ENCODE measurements at regions not wholly inside any gene's neighbourhood (a gene's known extent, or its start where the extent isn't known, plus 50 kb on each side); places are given as distances from the start of the nearest gene placed in this dataset.

DNA sequence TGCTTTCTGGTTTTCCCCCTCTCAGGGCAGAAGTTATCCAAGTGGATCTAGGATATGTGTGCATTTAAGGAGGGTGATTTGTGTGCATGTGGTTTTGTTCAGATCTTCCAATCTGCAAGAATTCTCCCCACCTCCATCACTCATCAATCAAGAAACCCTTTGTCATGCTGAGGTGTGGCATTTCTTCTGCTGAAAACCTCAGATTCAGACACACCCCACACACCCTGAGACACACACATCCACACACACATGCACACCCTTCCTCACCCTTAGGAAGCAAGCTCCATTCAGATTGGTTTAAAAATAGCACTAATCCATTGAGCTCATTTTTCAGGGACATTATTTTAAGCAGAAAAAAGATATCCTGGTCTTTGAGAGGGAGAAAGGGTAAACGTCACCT, 106.1 kb upstream of the HSD17B12 start:
- intact Hi-C loops (cut with DNase I) = loop anchor here in 1 of 2 donors (10.0 kb wide), 1 partner anchor 270 kb away; no protein-coding TSS in a partner anchor
- DNase-seq (ENCODE audit: low spot score) = no peak

DNA sequence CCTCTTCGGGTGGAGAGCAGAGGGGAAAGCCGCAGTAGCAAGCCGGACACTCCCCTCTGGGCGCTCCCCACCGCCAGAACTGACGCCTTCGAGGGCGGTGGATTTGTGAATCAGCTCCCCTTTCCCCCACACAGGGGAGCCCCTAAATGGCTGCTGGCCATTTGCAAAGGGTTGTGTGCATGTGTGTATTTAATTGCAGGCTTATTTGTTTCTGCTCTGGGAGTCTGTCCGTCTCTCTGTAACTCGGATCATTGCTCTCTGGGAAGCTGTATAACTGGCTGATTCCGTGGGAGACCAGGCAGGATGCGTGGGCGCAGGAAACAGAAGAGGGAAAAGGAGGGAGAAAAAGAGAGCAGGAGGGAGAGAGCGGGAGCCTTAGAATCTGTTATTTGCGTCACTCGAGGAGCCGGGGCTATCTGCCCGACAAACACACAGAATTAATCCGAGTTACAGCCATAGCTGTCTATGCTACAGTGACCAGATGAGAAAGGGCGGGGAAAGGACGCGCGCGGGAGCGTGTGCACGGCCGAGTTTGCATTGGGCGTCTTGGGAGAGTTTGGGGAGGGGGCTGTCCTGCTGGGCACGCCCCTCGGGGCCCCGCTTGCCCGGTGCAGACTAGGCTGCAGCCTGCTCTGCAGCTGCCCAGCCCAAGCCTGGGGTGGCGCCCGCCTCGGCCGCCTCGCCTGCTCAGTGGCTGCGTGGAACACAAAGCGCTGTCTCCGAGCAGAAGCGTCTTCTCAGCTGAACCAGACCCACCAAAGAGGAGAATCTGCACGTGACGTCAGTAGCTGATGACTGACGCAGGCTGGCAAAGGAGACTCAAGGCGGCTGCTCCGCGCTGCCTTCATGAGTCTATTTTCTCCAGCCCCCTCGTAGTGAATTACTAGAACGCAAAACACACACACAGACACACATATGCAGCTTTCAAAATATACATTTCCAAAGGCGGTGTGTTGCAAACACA, 105.3 kb upstream of the HSD17B12 start:
- intact Hi-C loops (cut with DNase I) = loop anchor here in 1 of 2 donors (10.0 kb wide), 1 partner anchor 270 kb away; no protein-coding TSS in a partner anchor

DNA sequence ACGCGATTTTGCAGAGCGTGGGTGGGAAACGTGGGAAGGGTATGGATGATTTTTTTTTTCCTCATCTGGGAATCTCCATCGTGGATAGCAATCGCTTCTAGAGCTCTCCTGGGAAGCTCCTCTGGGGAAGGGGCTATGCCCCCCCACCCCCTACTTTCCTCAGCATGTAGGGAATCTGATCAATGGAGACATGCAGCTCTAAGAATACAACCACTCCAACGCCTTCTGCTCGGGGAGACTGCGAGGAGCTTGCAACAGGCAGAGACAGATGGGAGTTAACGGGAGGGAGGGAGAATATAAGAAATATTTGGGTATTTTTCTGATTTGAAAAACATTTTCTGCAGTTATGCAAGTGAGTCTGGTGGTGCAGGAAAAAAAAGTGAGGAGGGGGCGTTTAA, 104.6 kb upstream of the HSD17B12 start:
- intact Hi-C loops (cut with DNase I) = loop anchor here in 1 of 2 donors (10.0 kb wide), 1 partner anchor 269 kb away; no protein-coding TSS in a partner anchor
- DNase-seq (ENCODE audit: low spot score) = no peak

More for the DNA sequence above, 105.3 kb upstream of the HSD17B12 start:
- DNase-seq (ENCODE audit: low spot score) = no peak

DNA sequence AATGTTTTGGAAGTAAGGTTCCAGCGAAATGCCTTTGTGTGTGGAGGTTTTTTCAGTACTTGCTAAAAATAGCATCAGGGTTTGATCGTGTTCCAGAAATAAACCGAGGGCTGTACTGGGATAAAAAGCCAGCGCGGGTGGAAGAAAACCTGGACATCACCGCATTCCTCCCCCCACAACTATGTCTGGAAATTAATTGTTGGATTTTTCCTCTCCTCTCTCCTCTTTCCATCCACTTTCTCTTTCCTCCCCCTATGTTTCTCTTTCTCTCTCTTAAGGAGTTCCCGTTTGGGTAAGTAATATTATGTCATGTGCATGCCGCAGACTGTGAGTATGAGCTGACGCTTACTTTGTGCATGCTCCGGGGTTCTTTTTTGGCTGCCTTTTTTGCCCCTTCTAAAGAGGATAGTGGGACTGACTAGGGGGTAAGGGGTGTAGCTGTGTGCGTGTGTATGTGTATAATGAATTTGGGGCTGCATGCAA, 104.2 kb upstream of the HSD17B12 start:
- DNase-seq (ENCODE audit: low spot score) = no peak

DNA sequence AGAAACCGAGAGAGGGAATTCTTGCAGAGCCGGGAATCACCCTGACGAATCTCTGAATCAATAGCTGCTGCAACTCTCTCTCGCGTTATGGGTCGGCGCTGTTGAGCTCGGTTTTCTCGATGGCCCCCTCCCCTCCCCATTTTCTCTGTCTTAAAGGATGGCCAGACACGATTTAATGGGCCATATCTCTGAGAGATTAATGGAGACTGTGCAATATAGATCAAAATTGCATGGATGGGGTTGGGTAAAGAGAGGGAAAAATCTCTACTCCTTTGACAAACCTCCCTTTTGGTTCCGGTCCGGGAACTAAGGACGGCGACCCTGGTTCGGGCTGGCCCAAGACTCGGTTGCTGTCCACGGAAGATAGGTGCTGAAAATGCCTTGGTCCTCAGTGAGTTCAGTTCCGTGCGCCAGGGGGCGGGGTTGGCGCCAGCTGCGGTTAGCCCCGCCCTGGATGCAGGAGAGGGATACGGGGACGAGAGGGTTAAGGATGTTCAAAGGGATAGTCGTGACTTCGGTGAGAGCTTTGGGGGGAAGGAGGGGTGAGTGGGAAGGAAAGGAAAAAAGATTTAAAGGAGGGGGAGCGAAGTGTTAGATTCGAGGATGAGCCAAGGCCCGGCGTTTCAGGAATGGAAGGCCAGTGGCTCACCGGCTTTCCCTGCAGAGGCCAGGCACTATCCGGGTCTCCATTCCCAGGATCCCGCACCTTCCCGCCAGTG, 103.6 kb upstream of the HSD17B12 start:
- DNase-seq (ENCODE audit: low spot score) = no peak
- intact Hi-C loops (cut with DNase I) = loop anchor here in 1 of 2 donors (10.0 kb wide), 1 partner anchor 268 kb away; no protein-coding TSS in a partner anchor

More for the DNA sequence above, 104.2 kb upstream of the HSD17B12 start:
- intact Hi-C loops (cut with DNase I) = loop anchor here in 1 of 2 donors (10.0 kb wide), 1 partner anchor 268 kb away; no protein-coding TSS in a partner anchor

DNA sequence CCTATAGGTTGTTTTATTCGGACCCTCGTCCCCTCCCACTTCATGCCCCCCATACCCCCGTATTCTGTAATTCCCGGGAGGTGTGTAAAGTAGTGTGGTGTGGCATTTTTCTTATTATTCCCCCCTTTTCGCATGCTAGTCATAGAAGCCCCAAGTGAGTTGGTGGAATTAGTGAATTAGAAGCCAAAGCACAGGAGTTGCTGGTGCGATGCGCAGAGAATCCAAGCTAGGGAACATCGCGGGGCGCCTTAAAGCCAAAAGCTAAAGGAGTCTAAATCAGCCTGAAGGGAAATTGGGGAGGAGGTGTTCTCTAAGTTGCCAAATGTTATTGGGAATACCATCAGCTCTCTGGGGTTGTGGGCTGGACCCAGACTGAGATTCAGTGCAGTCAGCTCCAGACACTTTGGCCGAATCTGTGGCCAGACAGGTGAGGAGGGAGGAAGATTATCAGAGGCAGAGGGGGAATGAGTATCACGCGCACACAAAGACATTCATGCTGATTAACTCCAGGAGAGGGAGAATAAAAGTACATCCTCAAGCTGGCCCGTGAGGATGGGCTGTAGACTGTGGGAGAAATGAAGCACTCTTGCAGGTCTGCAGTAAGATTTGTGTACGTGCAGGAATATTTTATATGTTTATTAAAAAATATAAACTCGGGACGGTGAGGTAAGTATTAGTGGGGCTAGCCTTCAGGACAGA, 102.8 kb upstream of the HSD17B12 start:
- intact Hi-C loops (cut with DNase I) = loop anchor here in 1 of 2 donors (10.0 kb wide), 1 partner anchor 267 kb away; no protein-coding TSS in a partner anchor

DNA sequence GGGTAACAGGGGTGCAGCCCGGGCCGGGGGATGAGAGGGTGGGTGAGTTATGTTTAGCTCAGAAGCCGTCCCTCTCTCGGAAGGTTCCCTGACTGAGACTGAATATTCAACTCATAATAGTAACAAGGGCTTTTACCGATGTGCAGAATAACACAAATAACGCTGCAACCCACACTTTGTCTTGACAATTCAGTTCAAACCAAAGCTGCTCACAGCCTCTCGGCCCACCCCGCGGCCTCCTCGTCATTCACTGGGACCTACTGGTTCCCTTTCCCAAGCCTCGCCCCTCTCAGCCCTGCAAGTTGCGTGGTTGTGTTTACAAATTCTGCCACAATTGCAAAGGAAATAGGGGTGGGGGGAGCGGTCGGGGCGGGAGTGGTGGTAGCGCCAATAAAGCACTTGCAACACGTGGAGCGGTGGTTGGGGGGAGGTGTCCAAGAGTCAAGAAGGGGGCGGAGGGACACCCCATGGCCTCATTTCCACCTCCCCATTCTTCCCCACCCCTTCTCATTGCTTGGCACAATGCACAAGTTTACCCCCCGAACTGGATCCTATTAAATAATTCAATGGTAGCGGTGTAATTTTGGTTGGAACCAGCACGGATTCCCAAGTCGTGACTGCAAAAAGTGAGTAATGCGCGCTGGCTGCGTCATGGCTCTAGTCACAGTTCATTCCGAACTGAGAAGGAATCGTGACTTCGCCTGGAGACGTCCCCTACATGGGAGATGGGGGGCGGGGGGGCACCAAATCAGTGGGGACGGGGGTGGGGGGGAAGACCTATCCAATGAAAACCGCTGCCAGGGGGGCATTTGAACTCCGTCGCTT, 102.0 kb upstream of the HSD17B12 start:
- intact Hi-C loops (cut with DNase I) = loop anchor here in 1 of 2 donors (10.0 kb wide), 1 partner anchor 266 kb away; no protein-coding TSS in a partner anchor

More for the DNA sequence above, 102.8 kb upstream of the HSD17B12 start:
- no peak for DNase-seq (ENCODE audit: low spot score)

DNA sequence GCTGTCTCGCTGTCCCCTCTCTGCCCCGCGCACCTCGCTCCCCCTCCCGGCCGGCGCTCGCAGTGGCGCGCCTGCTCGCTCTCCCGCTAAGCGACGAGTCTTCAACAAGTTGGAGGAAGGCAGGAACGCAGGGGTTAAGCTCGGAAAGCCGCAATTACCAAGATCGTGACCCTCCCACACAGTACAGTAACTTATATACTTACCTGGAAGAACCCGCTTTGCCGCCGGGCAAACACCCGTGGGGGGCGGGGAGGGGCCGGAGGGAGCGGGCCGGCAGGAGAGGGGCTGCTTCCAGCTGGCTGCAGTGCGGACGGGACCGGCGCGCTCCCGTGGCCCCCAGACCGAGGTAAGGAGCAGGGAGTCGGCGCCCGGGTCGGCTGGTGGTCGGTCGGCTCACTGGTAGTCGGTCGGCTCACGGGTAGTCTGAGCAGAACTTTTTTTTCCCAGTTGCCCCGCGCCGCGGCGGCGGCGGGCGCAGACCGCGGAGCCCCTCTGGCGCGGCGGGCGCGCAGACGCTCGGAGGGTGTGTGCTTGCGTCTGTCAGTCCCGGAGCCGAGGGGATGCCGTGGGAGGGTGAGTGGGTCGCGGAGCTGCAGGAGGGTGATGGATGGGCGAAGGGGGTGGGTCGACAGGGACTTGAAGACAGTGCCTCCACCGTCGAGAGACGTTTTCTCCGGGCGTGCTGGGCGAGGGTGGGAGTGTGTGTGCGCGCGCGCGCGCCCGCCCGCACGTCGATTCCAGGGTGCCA, 101.2 kb upstream of the HSD17B12 start:
- DNase-seq (ENCODE audit: low spot score) = no peak
- intact Hi-C loops (cut with DNase I) = loop anchor here in 1 of 2 donors (10.0 kb wide), 1 partner anchor 265 kb away; no protein-coding TSS in a partner anchor

More for the DNA sequence above, 102.0 kb upstream of the HSD17B12 start:
- DNase-seq (ENCODE audit: low spot score) = no peak

DNA sequence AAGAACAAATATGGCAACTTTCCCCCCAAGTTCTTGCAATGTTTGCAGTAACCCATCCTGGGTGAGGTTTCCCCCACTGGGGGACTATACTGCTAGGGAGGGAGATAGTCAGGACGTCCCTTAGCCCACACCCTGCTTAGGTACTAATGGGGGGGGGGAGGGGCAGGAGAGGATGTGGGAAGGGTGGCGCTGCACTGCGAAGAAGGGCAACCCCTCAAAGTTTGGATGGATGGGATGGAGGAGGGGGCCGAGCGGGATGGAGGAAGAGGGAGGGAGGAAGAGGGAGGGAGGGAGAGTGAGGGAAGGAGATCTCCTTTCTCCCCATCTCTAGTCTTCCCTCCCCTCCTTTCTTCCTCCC, 100.6 kb upstream of the HSD17B12 start:
- DNase-seq (ENCODE audit: low spot score) = no peak
- intact Hi-C loops (cut with DNase I) = loop anchor here in 1 of 2 donors (10.0 kb wide), 1 partner anchor 265 kb away; no protein-coding TSS in a partner anchor

DNA sequence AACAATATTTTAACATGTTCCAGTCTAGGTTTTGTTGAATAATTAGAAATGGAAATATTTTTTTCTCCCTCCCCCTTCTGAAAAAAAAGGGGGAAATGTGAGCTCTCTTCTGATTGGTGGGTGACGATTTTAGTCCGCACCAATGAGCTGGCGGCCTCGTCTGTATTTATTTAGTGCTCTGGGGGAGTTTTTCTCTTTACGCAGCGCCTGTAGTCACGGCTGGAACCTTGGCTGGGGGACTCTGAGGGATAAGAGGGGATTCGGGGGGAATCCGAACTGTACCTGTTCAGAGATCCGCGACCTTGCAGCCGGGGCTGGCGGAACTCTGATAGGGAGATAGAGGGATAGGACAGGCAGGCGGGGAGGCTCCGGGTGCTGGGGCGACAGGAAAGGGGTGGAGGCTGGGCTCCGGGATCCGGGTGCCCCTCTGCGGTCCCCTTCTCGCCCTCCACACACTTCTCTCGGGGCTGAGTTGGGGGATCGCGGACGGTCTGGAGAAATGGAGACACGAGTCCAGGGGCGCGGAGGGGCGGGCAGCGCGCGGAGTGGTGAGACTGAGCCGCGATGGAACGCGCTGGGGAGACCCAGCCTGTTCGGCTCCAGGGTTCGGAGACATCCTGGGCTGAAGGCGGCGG, 99.7 kb upstream of the HSD17B12 start:
- intact Hi-C loops (cut with DNase I) = no loop called here

DNA sequence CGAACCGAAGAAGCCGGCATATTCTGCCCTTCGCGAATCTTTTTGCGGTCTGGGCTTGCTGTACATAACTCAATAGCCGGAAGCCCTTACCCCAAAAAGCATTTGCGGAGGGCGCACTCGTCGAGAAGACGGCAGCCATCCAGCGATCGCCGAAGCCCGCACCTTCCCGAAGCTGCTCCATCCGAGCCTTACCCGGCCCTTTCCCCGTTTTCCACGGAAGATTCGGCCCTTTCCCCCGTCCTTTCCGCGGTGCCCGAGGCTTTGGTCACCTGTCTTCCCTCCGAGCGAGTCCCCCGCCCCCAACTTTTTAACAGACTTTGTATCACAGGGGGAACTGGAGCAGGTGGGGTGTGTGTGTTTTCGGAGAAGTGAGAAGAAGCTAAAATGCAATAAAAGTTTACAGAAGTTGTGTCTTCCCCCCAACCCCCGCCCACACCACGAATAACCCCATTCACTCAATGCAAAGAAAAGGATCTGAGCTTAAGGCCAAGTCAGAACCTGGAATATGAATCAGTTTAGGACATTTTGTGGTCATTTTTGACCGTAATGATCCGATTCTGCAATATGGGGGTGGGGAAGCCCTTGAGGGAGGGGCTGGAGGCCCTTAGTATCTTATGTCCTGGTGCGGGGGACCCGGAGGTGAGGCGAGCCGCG, 99.0 kb upstream of the HSD17B12 start:
- DNase-seq (ENCODE audit: low spot score) = no peak
- intact Hi-C loops (cut with DNase I) = no loop called here

More for the DNA sequence above, 99.7 kb upstream of the HSD17B12 start:
- DNase-seq (ENCODE audit: low spot score) = no peak

DNA sequence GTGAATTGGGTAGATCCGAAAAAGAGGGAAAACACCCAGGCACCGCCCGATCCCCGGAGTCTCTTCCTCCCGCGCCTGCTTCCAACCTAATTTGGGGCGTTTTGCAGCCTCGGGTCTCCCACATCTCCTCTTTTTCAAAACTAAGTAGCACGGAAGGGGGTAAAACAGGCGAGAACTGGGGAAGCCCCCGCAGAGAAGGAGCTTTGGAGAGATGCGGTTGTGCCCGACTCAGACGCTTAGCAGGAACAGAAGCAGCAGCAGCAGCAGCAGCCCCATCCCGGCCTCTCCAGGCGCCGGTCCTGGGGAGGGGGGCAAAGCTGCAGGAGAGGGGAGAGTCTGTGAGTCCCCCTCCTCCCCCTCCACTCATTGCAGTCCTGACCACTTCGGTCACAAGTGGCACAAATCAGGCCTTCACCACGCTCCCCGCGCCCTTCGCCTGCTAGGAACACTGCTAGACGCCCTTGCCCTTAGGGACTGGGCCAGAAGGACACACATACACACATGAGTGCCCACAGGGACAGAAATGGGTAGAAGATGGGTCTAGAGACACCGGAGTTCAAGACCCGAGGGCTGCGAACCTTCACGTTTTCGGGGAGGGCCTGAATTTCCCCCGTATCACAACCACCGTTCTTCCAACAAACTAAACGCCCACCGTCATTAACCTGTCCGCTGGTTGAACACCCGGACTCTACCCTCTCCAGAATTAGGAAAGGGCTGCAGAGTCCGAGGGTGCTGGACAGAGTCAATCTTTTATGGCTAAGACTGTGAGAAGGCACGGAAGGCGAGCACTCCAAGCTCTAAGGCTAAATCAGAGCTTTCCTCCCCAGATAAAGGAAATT, 98.3 kb upstream of the HSD17B12 start:
- no peak for DNase-seq (ENCODE audit: low spot score)

DNA sequence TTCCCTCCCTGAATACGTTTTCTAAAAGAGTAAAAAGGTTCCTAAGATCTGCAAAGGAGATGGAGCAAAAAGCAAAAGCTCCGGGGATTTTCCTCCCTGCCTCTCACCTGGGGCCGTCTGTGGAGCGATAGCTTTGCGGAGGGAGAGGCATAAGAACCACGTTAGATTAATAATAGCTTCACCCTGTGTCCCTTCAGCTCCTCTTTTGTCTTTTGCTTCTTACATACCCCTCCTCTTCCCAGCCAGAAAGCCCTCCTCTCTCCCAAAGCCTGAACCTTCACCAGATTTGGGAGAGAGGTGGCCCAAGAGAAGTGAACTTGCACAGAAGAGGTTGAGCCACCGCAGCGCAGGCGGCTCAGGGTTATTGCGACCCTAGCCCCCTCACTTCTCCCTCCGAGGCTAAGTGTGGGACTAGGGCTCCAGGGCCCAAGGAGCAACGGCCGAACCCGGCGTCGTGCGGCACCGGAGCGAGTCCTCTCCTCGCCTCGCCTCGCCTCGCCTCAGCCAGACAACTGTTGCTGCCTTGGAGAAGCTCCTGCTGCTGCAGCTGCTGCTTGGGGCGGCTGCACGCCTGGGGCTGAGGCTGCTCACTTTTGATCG, 97.6 kb upstream of the HSD17B12 start:
- no peak for DNase-seq (ENCODE audit: low spot score)
- intact Hi-C loops (cut with DNase I) = no loop called here

More for the DNA sequence above, 98.3 kb upstream of the HSD17B12 start:
- intact Hi-C loops (cut with DNase I) = no loop called here

DNA sequence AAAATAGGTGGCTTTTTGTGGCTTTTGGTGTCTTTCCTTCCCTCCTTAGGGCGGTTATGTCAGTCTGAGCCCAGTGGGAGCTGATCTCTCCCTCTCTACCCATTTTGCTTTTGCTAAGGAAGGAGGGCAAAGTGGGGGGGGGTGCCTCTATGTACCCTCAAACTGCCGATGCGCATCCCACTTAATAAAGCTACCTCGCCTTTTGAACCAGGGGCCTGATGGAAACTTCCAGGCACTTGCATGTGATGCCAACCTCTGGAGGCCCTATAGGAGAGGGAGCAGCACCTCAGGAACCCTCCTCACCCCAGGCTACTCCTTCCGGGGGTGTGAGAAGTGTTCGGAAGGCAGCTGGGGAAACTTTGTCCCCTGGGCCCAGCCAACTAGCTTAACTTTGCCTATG, 97.0 kb upstream of the HSD17B12 start:
- DNase-seq (ENCODE audit: low spot score) = no peak
- intact Hi-C loops (cut with DNase I) = no loop called here

Measured in posterior vena cava (tissue), 2 donors.